NB4 (cell line): ENCODE measurements at regions not wholly inside any gene's neighbourhood (a gene's known extent, or its start where the extent isn't known, plus 50 kb on each side); places are given as distances from the start of the nearest gene placed in this dataset.

Experiments used
- CTCF ChIP-seq: IDR thresholded peaks from one replicate; pipeline ENCODE4 v1.5.1; 2012; ENCODE audit warnings: low read depth, low read length
- MAX ChIP-seq: IDR thresholded peaks from 2 replicates; pipeline ENCODE4 v1.6.1; 2011; ENCODE audit warnings: low read depth, low read length
- MYC ChIP-seq: IDR thresholded peaks from 2 replicates; pipeline ENCODE4 v1.6.1; 2011; ENCODE audit warnings: low read depth, low read length
- POLR2A ChIP-seq: IDR thresholded peaks from 2 replicates; pipeline ENCODE4 v1.6.1; 2011; ENCODE audit warnings: mild to moderate bottlenecking; ENCODE audit not compliant: insufficient read length; ENCODE audit errors: extremely low read depth

GRCh38 chr17:56658648-56659047, 65.1 kb downstream of the NOG start:
- TF ChIP-seq POLR2A = no peak
- no peak for TF ChIP-seq CTCF
- TF ChIP-seq MAX = no peak
- no peak for TF ChIP-seq MYC
